ENCODE measurements at regions not wholly inside any gene's neighbourhood (a gene's known extent, or its start where the extent isn't known, plus 50 kb on each side); places are given as distances from the start of the nearest gene placed in this dataset.

GRCh38 chr2:8080063-8080462 lies 601.8 kb upstream of the ID2 start:
- no peaks in the 10 kb centered on the region for H3K79me2 ChIP-seq (replicated peaks; ENCODE audit: insufficient read depth, low read length)

GRCh38 chr2:8081130-8081529 lies 600.7 kb upstream of the ID2 start:
- TF ChIP-seq REST (IDR thresholded peaks at IDR 0.05; ENCODE audit: borderline replicate concordance) (no peak), TAF1 (IDR thresholded peaks at IDR 0.05; ENCODE audit: low read depth) (no peak)
- H2AFZ ChIP-seq (ENCODE audit: low read depth, low read length): no peak overlapping the region
- no peaks in the 10 kb centered on the region for H3K27me3 ChIP-seq (ENCODE audit: insufficient read depth, low read depth, low read length)
- no peak overlapping the region for H3K27ac ChIP-seq (ENCODE audit: low read length)
- no peaks in the 10 kb centered on the region for H4K20me1 ChIP-seq (ENCODE audit: insufficient read depth)
- H3K9me3 ChIP-seq (ENCODE audit: low read length): no peaks in the 10 kb centered on the region
- H3F3A ChIP-seq (ENCODE audit: insufficient read depth, low read length, poor library complexity, severe bottlenecking): no peaks in the 10 kb centered on the region
- no peak overlapping the region for H3K4me2 ChIP-seq (ENCODE audit: low read length)
- H3K4me3 ChIP-seq (ENCODE audit: low read length): no peak overlapping the region
- H3K79me2 ChIP-seq (replicated peaks; ENCODE audit: insufficient read depth, low read length): no peaks in the 10 kb centered on the region
- H3K9ac ChIP-seq (ENCODE audit: low read length): no peak overlapping the region
- H3K36me3 ChIP-seq (ENCODE audit: insufficient read depth, low read length): no peaks in the 10 kb centered on the region
- H3K9me2 ChIP-seq (ENCODE audit: insufficient read depth, low read length): no peaks in the 10 kb centered on the region

More at GRCh38 chr2:8080063-8080462, 601.8 kb upstream of the ID2 start:
- H3K36me3 ChIP-seq (ENCODE audit: insufficient read depth, low read length): no peaks in the 10 kb centered on the region
- no peak overlapping the region for H3K27ac ChIP-seq (ENCODE audit: low read length)
- no peaks in the 10 kb centered on the region for H3K27me3 ChIP-seq (ENCODE audit: insufficient read depth, low read depth, low read length)
- no peak overlapping the region for H3K4me2 ChIP-seq (ENCODE audit: low read length)
- H3K9ac ChIP-seq (ENCODE audit: low read length): no peak overlapping the region
- no peak overlapping the region for H3K4me3 ChIP-seq (ENCODE audit: low read length)
- no peaks in the 10 kb centered on the region for H3K9me3 ChIP-seq (ENCODE audit: low read length)
- H3F3A ChIP-seq (ENCODE audit: insufficient read depth, low read length, poor library complexity, severe bottlenecking): no peaks in the 10 kb centered on the region
- H3K9me2 ChIP-seq (ENCODE audit: insufficient read depth, low read length): no peaks in the 10 kb centered on the region
- no peak overlapping the region for H2AFZ ChIP-seq (ENCODE audit: low read depth, low read length)
- no peaks in the 10 kb centered on the region for H4K20me1 ChIP-seq (ENCODE audit: insufficient read depth)
- TF ChIP-seq RAD21 (conservative IDR thresholded peaks at IDR 0.05) (no peak), MXI1 (conservative IDR thresholded peaks at IDR 0.05; ENCODE audit: poor library complexity, severe bottlenecking) (no peak), POLR2AphosphoS5 (IDR thresholded peaks at IDR 0.05) (no peak), CTCF (IDR thresholded peaks at IDR 0.05; ENCODE audit: poor library complexity, severe bottlenecking) (no peak), TAF1 (IDR thresholded peaks at IDR 0.05; ENCODE audit: low read depth) (no peak), EP300 (conservative IDR thresholded peaks at IDR 0.05; ENCODE audit: poor library complexity, severe bottlenecking) (no peak), EZH2 (IDR thresholded peaks at IDR 0.05; ENCODE audit: borderline replicate concordance, insufficient read depth, low read length, poor library complexity, severe bottlenecking) (no peak), SMC3 (conservative IDR thresholded peaks at IDR 0.05; ENCODE audit: poor library complexity) (no peak), REST (IDR thresholded peaks at IDR 0.05; ENCODE audit: borderline replicate concordance) (no peak)

All from neural cell (in vitro differentiated cells).